Uterus (tissue), 2 donors: ENCODE measurements at regions not wholly inside any gene's neighbourhood (a gene's known extent, or its start where the extent isn't known, plus 50 kb on each side); places are given as distances from the start of the nearest gene placed in this dataset.

Experiments
- POLR2A ChIP-seq, 2 donors: fragments of 450-650 bp; IDR thresholded peaks; one replicate each; pipeline ENCODE4 v1.6.1; 2016; ENCODE audit warnings: antibody characterized with exemption in 2 of 2, mild to moderate bottlenecking in 1 of 2, moderate library complexity in 1 of 2
- TF ChIP-seq, protein P1 (sequence below), 4 experiments: fragments of 200-600 bp in 2 of 4; fragments of 450-650 bp in 2 of 4; sonication (generic) in 2 of 4; IDR thresholded peaks; one replicate each; pipeline ENCODE4 v1.5.1; 2016 to 2019; ENCODE audit warnings: antibody characterized with exemption in 4 of 4, mild to moderate bottlenecking in 2 of 4, moderate library complexity in 1 of 4

DNA sequence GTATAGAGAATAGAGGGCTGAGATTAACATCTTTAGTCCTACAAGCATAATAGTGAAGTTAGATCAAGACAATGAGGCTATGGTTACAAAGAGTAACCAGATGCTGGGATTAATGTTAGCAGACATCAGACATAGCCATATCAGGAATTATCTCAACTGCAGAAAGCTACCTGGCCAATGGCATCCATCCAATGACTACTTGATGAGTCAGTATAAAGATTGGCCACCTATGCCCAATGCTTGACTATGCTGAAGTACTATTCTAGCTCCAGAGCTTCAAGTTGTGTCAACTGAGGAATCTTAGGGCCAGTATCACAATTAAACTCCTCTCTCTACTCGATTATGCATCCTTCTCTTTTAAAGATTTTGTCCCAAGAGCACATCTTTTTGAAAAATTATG lies 541.4 kb downstream of the PRELID2 start:
- TF ChIP-seq, protein P1, sequence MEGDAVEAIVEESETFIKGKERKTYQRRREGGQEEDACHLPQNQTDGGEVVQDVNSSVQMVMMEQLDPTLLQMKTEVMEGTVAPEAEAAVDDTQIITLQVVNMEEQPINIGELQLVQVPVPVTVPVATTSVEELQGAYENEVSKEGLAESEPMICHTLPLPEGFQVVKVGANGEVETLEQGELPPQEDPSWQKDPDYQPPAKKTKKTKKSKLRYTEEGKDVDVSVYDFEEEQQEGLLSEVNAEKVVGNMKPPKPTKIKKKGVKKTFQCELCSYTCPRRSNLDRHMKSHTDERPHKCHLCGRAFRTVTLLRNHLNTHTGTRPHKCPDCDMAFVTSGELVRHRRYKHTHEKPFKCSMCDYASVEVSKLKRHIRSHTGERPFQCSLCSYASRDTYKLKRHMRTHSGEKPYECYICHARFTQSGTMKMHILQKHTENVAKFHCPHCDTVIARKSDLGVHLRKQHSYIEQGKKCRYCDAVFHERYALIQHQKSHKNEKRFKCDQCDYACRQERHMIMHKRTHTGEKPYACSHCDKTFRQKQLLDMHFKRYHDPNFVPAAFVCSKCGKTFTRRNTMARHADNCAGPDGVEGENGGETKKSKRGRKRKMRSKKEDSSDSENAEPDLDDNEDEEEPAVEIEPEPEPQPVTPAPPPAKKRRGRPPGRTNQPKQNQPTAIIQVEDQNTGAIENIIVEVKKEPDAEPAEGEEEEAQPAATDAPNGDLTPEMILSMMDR (IDR thresholded peaks at IDR 0.05) = no peak
- TF ChIP-seq POLR2A (IDR thresholded peaks at IDR 0.05) = no peak
